Medulla oblongata (tissue), 1 donor: ENCODE measurements at regions not wholly inside any gene's neighbourhood (a gene's known extent, or its start where the extent isn't known, plus 50 kb on each side); places are given as distances from the start of the nearest gene placed in this dataset.

ENCODE experiments used
- DNase-seq: peaks from one replicate; pipeline ENCODE4 v3.0.0-alpha.2; 2015; ENCODE audit errors: extremely low spot score

GRCh38 chr2:181149056-181149455, 168.7 kb downstream of the UBE2E3 start:
- DNase-seq: no peak

GRCh38 chr2:181152226-181152625, 171.8 kb downstream of the UBE2E3 start:
- DNase-seq: no peak

GRCh38 chr2:181152701-181153100, 172.3 kb downstream of the UBE2E3 start:
- no peak for DNase-seq

GRCh38 chr2:181153886-181154285, 173.5 kb downstream of the UBE2E3 start:
- no peak for DNase-seq

- no peak for DNase-seq
Observed at GRCh38 chr2:181157326-181157725, 176.9 kb downstream of the UBE2E3 start.

GRCh38 chr2:181158427-181158826, 178.0 kb downstream of the UBE2E3 start:
- DNase-seq: no peak

- DNase-seq: no peak
Observed at GRCh38 chr2:181161615-181162014, 181.2 kb downstream of the UBE2E3 start.

- DNase-seq: no peak
Observed at GRCh38 chr2:181163139-181163538, 182.7 kb downstream of the UBE2E3 start.

GRCh38 chr2:181163691-181164090, 183.3 kb downstream of the UBE2E3 start:
- no peak for DNase-seq

GRCh38 chr2:181164699-181165098, 184.3 kb downstream of the UBE2E3 start:
- no peak for DNase-seq

- DNase-seq: no peak
Observed at GRCh38 chr2:181165199-181165868, 184.9 kb downstream of the UBE2E3 start.

- DNase-seq: no peak
Observed at GRCh38 chr2:181169503-181169902, 189.1 kb downstream of the UBE2E3 start.

- DNase-seq: no peak
Observed at GRCh38 chr2:181170256-181170655, 189.9 kb downstream of the UBE2E3 start.

GRCh38 chr2:181172676-181173075, 192.3 kb downstream of the UBE2E3 start:
- no peak for DNase-seq

- DNase-seq: no peak
Observed at GRCh38 chr2:181174611-181175580, 194.5 kb downstream of the UBE2E3 start.

- no peak for DNase-seq
Observed at GRCh38 chr2:181176540-181176939, 196.1 kb downstream of the UBE2E3 start.

GRCh38 chr2:181177376-181177775, 197.0 kb downstream of the UBE2E3 start:
- DNase-seq: no peak

GRCh38 chr2:181178130-181178529, 197.7 kb downstream of the UBE2E3 start:
- no peak for DNase-seq

- no peak for DNase-seq
Observed at GRCh38 chr2:181178823-181179412, 198.5 kb downstream of the UBE2E3 start.

GRCh38 chr2:181183878-181184542, 203.6 kb downstream of the UBE2E3 start:
- no peak for DNase-seq

GRCh38 chr2:181185421-181185820, 205.0 kb downstream of the UBE2E3 start:
- no peak for DNase-seq

- no peak for DNase-seq
Observed at GRCh38 chr2:181185948-181186347, 205.5 kb downstream of the UBE2E3 start.
